GM12878 (cell line): ENCODE measurements at regions not wholly inside any gene's neighbourhood (a gene's known extent, or its start where the extent isn't known, plus 50 kb on each side); places are given as distances from the start of the nearest gene placed in this dataset.

ENCODE experiments used
- ATAC-seq: fragments of 200-7000 bp; cut with Tn5 transposase; 3 replicates; pipeline ENCODE4 v1.9.1; 2020; ENCODE audit warnings: mild to moderate bottlenecking, moderate library complexity
- BruUV-seq: library from RNA; stranded (reverse); fragments of 400-500 nt; replicated peaks from 2 replicates; lab custom pipeline; 2021; lab: Mats Ljungman, UMichigan
- CTCF ChIA-PET: fragments of 300-600 bp; sonication (Branson Sonifier 250); formaldehyde crosslinking; extraction: SDS; loops from one replicate; lab custom pipeline; 2021; ENCODE audit warnings: inconsistent platforms; lab: Yijun Ruan, JAX
- POLR2A ChIA-PET: fragments of 350-600 bp; formaldehyde crosslinking; extraction: SDS; loops from one replicate; lab custom pipeline; 2021; ENCODE audit warnings: inconsistent platforms; lab: Charles Lee
- RAD21 ChIA-PET: fragments of 300-600 bp; sonication (Branson Sonifier 250); formaldehyde crosslinking; loops from one replicate; lab custom pipeline; 2023; ENCODE audit warnings: antibody characterized with exemption; ENCODE audit not compliant: unreplicated experiment; lab: Charles Lee
- SMC1A ChIA-PET: fragments of 300-600 bp; sonication (Branson Sonifier 250); formaldehyde crosslinking; loops from one replicate; lab custom pipeline; 2023; ENCODE audit not compliant: unreplicated experiment, uncharacterized antibody; lab: Charles Lee
- DNase-seq: peaks from one replicate; pipeline ENCODE4 v3.0.0-alpha.2; 2011; ENCODE audit warnings: low read depth, low spot score
- FAIRE-seq: peaks from 3 replicates; lab custom pipeline; 2011; peaks lifted over from hg19 to GRCh38; lab: Jason Lieb, UNC
- H2AFZ ChIP-seq: 2 replicates; pipeline ENCODE4 v1.6.0; 2011; ENCODE audit warnings: low read depth, low read length, control low read depth; ENCODE audit not compliant: control insufficient read depth
- H3K27ac ChIP-seq: 2 replicates; pipeline ENCODE4 v1.5.1; 2011; ENCODE audit warnings: control low read depth; ENCODE audit not compliant: control insufficient read depth, insufficient read depth
- H3K27me3 ChIP-seq, 2 experiments: replicated peaks in 1 of 2; 2 replicates each; pipeline versions ENCODE4 v1.6.0 to v1.6.1; 2011; ENCODE audit warnings: low read length in 1 of 2; ENCODE audit not compliant: control insufficient read depth in 2 of 2, insufficient read depth in 2 of 2
- H3K36me3 ChIP-seq, 2 experiments: 2 replicates each; pipeline ENCODE4 v1.5.1; 2011; ENCODE audit warnings: low read length in 1 of 2; ENCODE audit not compliant: control insufficient read depth in 2 of 2, insufficient read depth in 2 of 2
- H3K4me1 ChIP-seq: 2 replicates; pipeline ENCODE4 v1.6.1; 2011; ENCODE audit warnings: mild to moderate bottlenecking, low read length, moderate library complexity, mixed read lengths; ENCODE audit not compliant: control insufficient read depth, insufficient read depth
- H3K4me2 ChIP-seq: 2 replicates; pipeline ENCODE4 v1.6.0; 2011; ENCODE audit warnings: control low read depth; ENCODE audit not compliant: control insufficient read depth, insufficient read depth
- H3K4me3 ChIP-seq: fragments of 200-600 bp; sonication (generic); 2 replicates; pipeline ENCODE4 v1.5.1; 2016
- H3K79me2 ChIP-seq: 2 replicates; pipeline ENCODE4 v1.6.0; 2011; ENCODE audit warnings: low read length; ENCODE audit not compliant: control insufficient read depth, insufficient read depth
- H3K9ac ChIP-seq: 2 replicates; pipeline ENCODE4 v1.8.0; 2011; ENCODE audit warnings: low read length, control low read depth, mixed read lengths; ENCODE audit not compliant: control insufficient read depth, insufficient read depth
- H3K9me3 ChIP-seq: replicated peaks from 3 replicates; pipeline ENCODE4 v1.5.1; 2011; ENCODE audit warnings: mild to moderate bottlenecking, low read length; ENCODE audit not compliant: control insufficient read depth, insufficient read depth
- H4K20me1 ChIP-seq: 2 replicates; pipeline ENCODE4 v1.6.0; 2011; ENCODE audit not compliant: control insufficient read depth, insufficient read depth
- EZH2 ChIP-seq: IDR thresholded peaks from 2 replicates; pipeline ENCODE4 v1.6.1; 2012; ENCODE audit warnings: low read depth, mild to moderate bottlenecking, control low read depth, inconsistent platforms, low read length, borderline replicate concordance; ENCODE audit not compliant: control insufficient read depth
- FOXM1 ChIP-seq: IDR thresholded peaks from 2 replicates; pipeline ENCODE4 v1.6.1; 2012; ENCODE audit warnings: low read depth, mild to moderate bottlenecking, inconsistent platforms, low read length, moderate library complexity
- KDM1A ChIP-seq: fragments of 200-600 bp; sonication (generic); IDR thresholded peaks from 2 replicates; pipeline ENCODE4 v1.6.1; 2016; ENCODE audit warnings: borderline replicate concordance
- MYB ChIP-seq: fragments of 150-350 bp; IDR thresholded peaks from 2 replicates; pipeline ENCODE4 v1.6.1; 2014; ENCODE audit warnings: mild to moderate bottlenecking, low read depth, low read length, borderline replicate concordance
- NFYA ChIP-seq: IDR thresholded peaks from 2 replicates; pipeline ENCODE4 v1.6.1; 2011; ENCODE audit warnings: low read depth, mild to moderate bottlenecking, low read length, improper control_type of control experiment, borderline replicate concordance
- RELA ChIP-seq: fragments of 450-650 bp; IDR thresholded peaks from 2 replicates; pipeline ENCODE4 v1.8.0; 2014; ENCODE audit warnings: borderline replicate concordance; ENCODE audit not compliant: partially characterized antibody
- STAT1 ChIP-seq: fragments of 450-650 bp; conservative IDR thresholded peaks from 2 replicates; pipeline ENCODE4 v1.6.1; 2014; ENCODE audit warnings: antibody characterized with exemption, mild to moderate bottlenecking
- ZNF274 ChIP-seq: IDR thresholded peaks from one replicate; pipeline ENCODE4 v1.8.0; 2011; ENCODE audit not compliant: insufficient read length, insufficient read depth
- ZNF384 ChIP-seq: IDR thresholded peaks from 2 replicates; pipeline ENCODE4 v1.6.1; 2012; ENCODE audit warnings: low read depth, mild to moderate bottlenecking, low read length, improper control_type of control experiment, borderline replicate concordance
- ZZZ3 ChIP-seq: IDR thresholded peaks from 2 replicates; pipeline ENCODE4 v1.6.1; 2011; ENCODE audit warnings: low read depth; ENCODE audit not compliant: control insufficient read depth, insufficient read length
- WGBS: methylation state at CpG from one replicate; pipeline ENCODE4 v1.1.6; 2016; ENCODE audit warnings: low lambda C conversion rate; ENCODE audit not compliant: insufficient replicate concordance, insufficient coverage; ENCODE audit errors: missing lambda C conversion rate; 5-methylcytosine and 5-hydroxymethylcytosine counted together
- in situ Hi-C: fragments of 300-500 bp; cut with MboI; formaldehyde crosslinking; loops from 9 replicates; pipeline ENCODE4 v1.14.3; 2018; ENCODE audit warnings: mixed read lengths
- intact Hi-C: fragments of 100-400 bp; cut with micrococcal nuclease; formaldehyde crosslinking; loops from one replicate; pipeline ENCODE4 v1.14.2; 2022; ENCODE audit not compliant: unreplicated experiment
- TF ChIP-seq, protein P1 (sequence below): fragments of 450-650 bp; formaldehyde crosslinking; IDR thresholded peaks from 2 replicates; pipeline ENCODE4 v1.4.0; 2020; ENCODE audit warnings: mild to moderate bottlenecking, moderate library complexity
- TF ChIP-seq, protein P2 (sequence below): fragments of 450-650 bp; IDR thresholded peaks from 2 replicates; pipeline ENCODE4 v1.6.1; 2017; ENCODE audit warnings: borderline replicate concordance

DNA sequence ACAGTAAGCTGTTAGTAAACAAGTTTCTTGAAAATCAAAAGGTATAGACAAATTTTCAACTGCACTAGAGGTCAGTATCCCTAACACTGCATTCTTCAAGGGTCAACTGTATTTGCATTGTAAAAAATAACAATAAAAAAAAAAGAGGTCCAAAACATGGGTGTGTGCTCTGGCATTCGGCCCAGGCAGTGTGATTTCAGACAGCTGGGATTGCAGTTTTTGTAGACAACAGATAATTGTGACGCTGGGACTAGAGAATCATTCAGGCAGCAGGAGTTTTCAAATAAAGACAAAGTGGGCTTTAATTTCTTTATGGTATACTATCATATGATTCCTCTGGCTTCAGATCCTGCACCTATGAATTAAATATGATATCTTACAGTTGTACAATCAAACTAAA, 543.2 kb upstream of the SEMA3D start:
- H3K9ac ChIP-seq = no peak overlapping the region
- H3K36me3 ChIP-seq = no peaks in the 10 kb centered on the region
- H3K79me2 ChIP-seq = no peaks in the 10 kb centered on the region
- no peaks in the 10 kb centered on the region for H3K4me1 ChIP-seq
- H3K9me3 ChIP-seq = no peaks in the 10 kb centered on the region
- H2AFZ ChIP-seq = no peak overlapping the region
- intact Hi-C loops (no loop called here), in situ Hi-C loops (loop anchor here (25.0 kb wide), 1 partner anchor 693 kb away; no protein-coding TSS in a partner anchor)
- DNase-seq (no peak), ATAC-seq (no peak), FAIRE-seq (no peak)
- ChIA-PET CTCF (no interaction called here), POLR2A (no interaction called here), RAD21 (no interaction called here), SMC1A (no interaction called here)
- no peak overlapping the region for H3K4me3 ChIP-seq
- no peak for TF ChIP-seq FOXM1
- TF ChIP-seq ZZZ3 = no peak
- TF ChIP-seq RELA = no peak
- no peak for TF ChIP-seq ZNF274
- TF ChIP-seq MYB = no peak
- no peak for TF ChIP-seq ZNF384
- no peak for TF ChIP-seq STAT1
- TF ChIP-seq EZH2 = no peak
- no peak for TF ChIP-seq NFYA
- H4K20me1 ChIP-seq = no peaks in the 10 kb centered on the region
- BruUV-seq = no TSS peak
- no peak overlapping the region for H3K4me2 ChIP-seq
- 0% methylated on average over 2 of the region's 2 CpGs for WGBS
- H3K27ac ChIP-seq = no peak overlapping the region
- H3K27me3 ChIP-seq = no peaks in the 10 kb centered on the region

DNA sequence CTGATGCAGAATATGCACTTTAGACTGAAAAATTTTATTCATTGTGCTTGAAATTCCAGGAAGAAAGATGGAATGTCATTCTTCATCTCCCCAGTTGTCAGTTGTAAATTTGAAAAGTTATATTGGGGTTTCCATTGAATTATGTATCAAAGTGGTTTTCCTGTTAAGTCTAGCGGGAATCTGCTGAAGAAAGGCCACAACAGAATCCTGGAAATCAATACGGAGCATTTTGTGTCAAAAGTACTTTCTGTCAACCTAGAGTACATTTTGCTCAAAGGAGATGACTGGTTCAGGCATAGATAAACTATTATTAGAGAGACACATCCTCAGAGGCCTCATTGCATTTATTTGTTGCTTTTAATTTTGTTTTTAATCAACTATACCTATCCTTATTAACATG, 538.2 kb upstream of the SEMA3D start:
- BruUV-seq = no TSS peak
- POLR2A ChIA-PET = no interaction called here
- CTCF ChIA-PET = no interaction called here
- H3K27me3 ChIP-seq = no peaks in the 10 kb centered on the region
- H2AFZ ChIP-seq = no peak overlapping the region
- H3K9me3 ChIP-seq = no peaks in the 10 kb centered on the region
- SMC1A ChIA-PET = no interaction called here
- ATAC-seq (no peak), DNase-seq (no peak), FAIRE-seq (no peak)
- no peak overlapping the region for H3K27ac ChIP-seq
- no peak overlapping the region for H3K4me2 ChIP-seq
- in situ Hi-C loops (loop anchor here (25.0 kb wide), 1 partner anchor 688 kb away; no protein-coding TSS in a partner anchor), intact Hi-C loops (no loop called here)
- TF ChIP-seq, protein P1, sequence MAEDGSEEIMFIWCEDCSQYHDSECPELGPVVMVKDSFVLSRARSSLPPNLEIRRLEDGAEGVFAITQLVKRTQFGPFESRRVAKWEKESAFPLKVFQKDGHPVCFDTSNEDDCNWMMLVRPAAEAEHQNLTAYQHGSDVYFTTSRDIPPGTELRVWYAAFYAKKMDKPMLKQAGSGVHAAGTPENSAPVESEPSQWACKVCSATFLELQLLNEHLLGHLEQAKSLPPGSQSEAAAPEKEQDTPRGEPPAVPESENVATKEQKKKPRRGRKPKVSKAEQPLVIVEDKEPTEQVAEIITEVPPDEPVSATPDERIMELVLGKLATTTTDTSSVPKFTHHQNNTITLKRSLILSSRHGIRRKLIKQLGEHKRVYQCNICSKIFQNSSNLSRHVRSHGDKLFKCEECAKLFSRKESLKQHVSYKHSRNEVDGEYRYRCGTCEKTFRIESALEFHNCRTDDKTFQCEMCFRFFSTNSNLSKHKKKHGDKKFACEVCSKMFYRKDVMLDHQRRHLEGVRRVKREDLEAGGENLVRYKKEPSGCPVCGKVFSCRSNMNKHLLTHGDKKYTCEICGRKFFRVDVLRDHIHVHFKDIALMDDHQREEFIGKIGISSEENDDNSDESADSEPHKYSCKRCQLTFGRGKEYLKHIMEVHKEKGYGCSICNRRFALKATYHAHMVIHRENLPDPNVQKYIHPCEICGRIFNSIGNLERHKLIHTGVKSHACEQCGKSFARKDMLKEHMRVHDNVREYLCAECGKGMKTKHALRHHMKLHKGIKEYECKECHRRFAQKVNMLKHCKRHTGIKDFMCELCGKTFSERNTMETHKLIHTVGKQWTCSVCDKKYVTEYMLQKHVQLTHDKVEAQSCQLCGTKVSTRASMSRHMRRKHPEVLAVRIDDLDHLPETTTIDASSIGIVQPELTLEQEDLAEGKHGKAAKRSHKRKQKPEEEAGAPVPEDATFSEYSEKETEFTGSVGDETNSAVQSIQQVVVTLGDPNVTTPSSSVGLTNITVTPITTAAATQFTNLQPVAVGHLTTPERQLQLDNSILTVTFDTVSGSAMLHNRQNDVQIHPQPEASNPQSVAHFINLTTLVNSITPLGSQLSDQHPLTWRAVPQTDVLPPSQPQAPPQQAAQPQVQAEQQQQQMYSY (CRISPR knock-in tag) = no peak
- TF ChIP-seq, protein P2, sequence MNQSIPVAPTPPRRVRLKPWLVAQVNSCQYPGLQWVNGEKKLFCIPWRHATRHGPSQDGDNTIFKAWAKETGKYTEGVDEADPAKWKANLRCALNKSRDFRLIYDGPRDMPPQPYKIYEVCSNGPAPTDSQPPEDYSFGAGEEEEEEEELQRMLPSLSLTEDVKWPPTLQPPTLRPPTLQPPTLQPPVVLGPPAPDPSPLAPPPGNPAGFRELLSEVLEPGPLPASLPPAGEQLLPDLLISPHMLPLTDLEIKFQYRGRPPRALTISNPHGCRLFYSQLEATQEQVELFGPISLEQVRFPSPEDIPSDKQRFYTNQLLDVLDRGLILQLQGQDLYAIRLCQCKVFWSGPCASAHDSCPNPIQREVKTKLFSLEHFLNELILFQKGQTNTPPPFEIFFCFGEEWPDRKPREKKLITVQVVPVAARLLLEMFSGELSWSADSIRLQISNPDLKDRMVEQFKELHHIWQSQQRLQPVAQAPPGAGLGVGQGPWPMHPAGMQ = no peak
- no peak for TF ChIP-seq ZNF274
- no peak for TF ChIP-seq KDM1A
- H3K9ac ChIP-seq = no peak overlapping the region
- WGBS = 38% methylated on average over 2 of the region's 2 CpGs
- RAD21 ChIA-PET = no interaction called here
- no peaks in the 10 kb centered on the region for H3K79me2 ChIP-seq
- H4K20me1 ChIP-seq = no peaks in the 10 kb centered on the region
- no peak overlapping the region for H3K4me3 ChIP-seq
- no peaks in the 10 kb centered on the region for H3K36me3 ChIP-seq
- no peaks in the 10 kb centered on the region for H3K4me1 ChIP-seq
